SW480 (cell line): ENCODE measurements at regions not wholly inside any gene's neighbourhood (a gene's known extent, or its start where the extent isn't known, plus 50 kb on each side); places are given as distances from the start of the nearest gene placed in this dataset.
"Not testable (repeated sequence)": the region's sequence is repeated elsewhere in the genome, so short reads cannot be mapped to it uniquely, and the experiment has no call there.

Experiments used
- DNase-seq: peaks from one replicate; pipeline ENCODE4 v3.0.0-alpha.2; 2016; ENCODE audit warnings: low spot score

- peak; percentile 13 for DNase-seq
Observed at GRCh38 chr12:93080452-93080851, 151.4 kb upstream of the EEA1 start.

GRCh38 chr12:93080994-93081809 lies 152.1 kb upstream of the EEA1 start:
- DNase-seq = peak; percentile 78

GRCh38 chr12:93081810-93082165 lies 152.7 kb upstream of the EEA1 start:
- no peak for DNase-seq

- no peak for DNase-seq
Observed at GRCh38 chr12:93085383-93086287, 156.5 kb upstream of the EEA1 start.

- DNase-seq = no peak
Observed at GRCh38 chr12:93086288-93086727, 157.2 kb upstream of the EEA1 start.

- DNase-seq = no peak
Observed at GRCh38 chr12:93087840-93088610, 158.9 kb upstream of the EEA1 start.

- DNase-seq = no peak
Observed at GRCh38 chr12:93089805-93090569, 160.9 kb upstream of the EEA1 start.

GRCh38 chr12:93090731-93091172 lies 161.7 kb upstream of the EEA1 start:
- DNase-seq = peak; percentile 38

GRCh38 chr12:93091886-93092648 lies 163.0 kb upstream of the EEA1 start:
- no peak for DNase-seq

- no peak for DNase-seq
Observed at GRCh38 chr12:93092649-93092945, 163.5 kb upstream of the EEA1 start.

- DNase-seq = no peak
Observed at GRCh38 chr12:93093243-93093642, 164.1 kb upstream of the EEA1 start.

- DNase-seq = not testable (repeated sequence)
Observed at GRCh38 chr12:93094222-93094621, 165.1 kb upstream of the EEA1 start.

- peak; percentile 98 for DNase-seq
Observed at GRCh38 chr12:93094988-93095737, 166.1 kb upstream of the EEA1 start.

- DNase-seq = no peak
Observed at GRCh38 chr12:93097417-93097816, 168.3 kb upstream of the EEA1 start.

GRCh38 chr12:93098077-93098476 lies 169.0 kb upstream of the EEA1 start:
- DNase-seq = peak; percentile 64

GRCh38 chr12:93099792-93100191 lies 170.7 kb upstream of the EEA1 start:
- no peak for DNase-seq

GRCh38 chr12:93100610-93101009 lies 171.5 kb upstream of the EEA1 start:
- DNase-seq = no peak

GRCh38 chr12:93101367-93101766 lies 172.3 kb upstream of the EEA1 start:
- no peak for DNase-seq

GRCh38 chr12:93102312-93102711 lies 173.2 kb upstream of the EEA1 start:
- no peak for DNase-seq

GRCh38 chr12:93102744-93103143 lies 173.6 kb upstream of the EEA1 start:
- DNase-seq = no peak
